ENCODE measurements at regions not wholly inside any gene's neighbourhood (a gene's known extent, or its start where the extent isn't known, plus 50 kb on each side); places are given as distances from the start of the nearest gene placed in this dataset.

- in situ Hi-C loops (cut with HindIII; ENCODE audit: low pct_unique_long_range_greater_than_20kb, low sequenced_read_pairs): no loop called here
- no peak for DNase-seq (ENCODE audit: low read depth, low spot score)
Observed at GRCh38 chr10:78724846-78725245, 343.9 kb upstream of the ZMIZ1 start.

- no peak for DNase-seq (ENCODE audit: low read depth, low spot score)
- in situ Hi-C loops (cut with HindIII; ENCODE audit: low pct_unique_long_range_greater_than_20kb, low sequenced_read_pairs): no loop called here
Observed at GRCh38 chr10:78726171-78726570, 342.6 kb upstream of the ZMIZ1 start.

GRCh38 chr10:78727251-78727650, 341.5 kb upstream of the ZMIZ1 start:
- no peak for DNase-seq (ENCODE audit: low read depth, low spot score)
- in situ Hi-C loops (cut with HindIII; ENCODE audit: low pct_unique_long_range_greater_than_20kb, low sequenced_read_pairs): no loop called here

GRCh38 chr10:78727728-78728127, 341.0 kb upstream of the ZMIZ1 start:
- no peak for DNase-seq (ENCODE audit: low read depth, low spot score)
- in situ Hi-C loops (cut with HindIII; ENCODE audit: low pct_unique_long_range_greater_than_20kb, low sequenced_read_pairs): no loop called here

- DNase-seq (ENCODE audit: low read depth, low spot score): no peak
- in situ Hi-C loops (cut with HindIII; ENCODE audit: low pct_unique_long_range_greater_than_20kb, low sequenced_read_pairs): no loop called here
Observed at GRCh38 chr10:78728176-78728575, 340.6 kb upstream of the ZMIZ1 start.

- in situ Hi-C loops (cut with HindIII; ENCODE audit: low pct_unique_long_range_greater_than_20kb, low sequenced_read_pairs): no loop called here
- no peak for DNase-seq (ENCODE audit: low read depth, low spot score)
Observed at GRCh38 chr10:78729366-78729765, 339.4 kb upstream of the ZMIZ1 start.

GRCh38 chr10:78729800-78730199, 339.0 kb upstream of the ZMIZ1 start:
- in situ Hi-C loops (cut with HindIII; ENCODE audit: low pct_unique_long_range_greater_than_20kb, low sequenced_read_pairs): no loop called here
- no peak for DNase-seq (ENCODE audit: low read depth, low spot score)

GRCh38 chr10:78730754-78731153, 338.0 kb upstream of the ZMIZ1 start:
- no peak for DNase-seq (ENCODE audit: low read depth, low spot score)
- in situ Hi-C loops (cut with HindIII; ENCODE audit: low pct_unique_long_range_greater_than_20kb, low sequenced_read_pairs): no loop called here

GRCh38 chr10:78731675-78732074, 337.1 kb upstream of the ZMIZ1 start:
- in situ Hi-C loops (cut with HindIII; ENCODE audit: low pct_unique_long_range_greater_than_20kb, low sequenced_read_pairs): no loop called here
- no peak for DNase-seq (ENCODE audit: low read depth, low spot score)

- in situ Hi-C loops (cut with HindIII; ENCODE audit: low pct_unique_long_range_greater_than_20kb, low sequenced_read_pairs): no loop called here
- no peak for DNase-seq (ENCODE audit: low read depth, low spot score)
Observed at GRCh38 chr10:78732381-78732780, 336.4 kb upstream of the ZMIZ1 start.

- in situ Hi-C loops (cut with HindIII; ENCODE audit: low pct_unique_long_range_greater_than_20kb, low sequenced_read_pairs): no loop called here
- no peak for DNase-seq (ENCODE audit: low read depth, low spot score)
Observed at GRCh38 chr10:78736926-78737630, 331.7 kb upstream of the ZMIZ1 start.

- in situ Hi-C loops (cut with HindIII; ENCODE audit: low pct_unique_long_range_greater_than_20kb, low sequenced_read_pairs): no loop called here
- no peak for DNase-seq (ENCODE audit: low read depth, low spot score)
Observed at GRCh38 chr10:78737883-78738856, 330.6 kb upstream of the ZMIZ1 start.

GRCh38 chr10:78738861-78739260, 329.9 kb upstream of the ZMIZ1 start:
- in situ Hi-C loops (cut with HindIII; ENCODE audit: low pct_unique_long_range_greater_than_20kb, low sequenced_read_pairs): no loop called here
- no peak for DNase-seq (ENCODE audit: low read depth, low spot score)

- in situ Hi-C loops (cut with HindIII; ENCODE audit: low pct_unique_long_range_greater_than_20kb, low sequenced_read_pairs): no loop called here
- DNase-seq (ENCODE audit: low read depth, low spot score): no peak
Observed at GRCh38 chr10:78739444-78740053, 329.2 kb upstream of the ZMIZ1 start.

GRCh38 chr10:78740976-78741915, 327.5 kb upstream of the ZMIZ1 start:
- in situ Hi-C loops (cut with HindIII; ENCODE audit: low pct_unique_long_range_greater_than_20kb, low sequenced_read_pairs): no loop called here
- DNase-seq (ENCODE audit: low read depth, low spot score): no peak

GRCh38 chr10:78742406-78742729, 326.4 kb upstream of the ZMIZ1 start:
- DNase-seq (ENCODE audit: low read depth, low spot score): no peak
- in situ Hi-C loops (cut with HindIII; ENCODE audit: low pct_unique_long_range_greater_than_20kb, low sequenced_read_pairs): no loop called here

GRCh38 chr10:78742730-78743615, 325.8 kb upstream of the ZMIZ1 start:
- DNase-seq (ENCODE audit: low read depth, low spot score): no peak
- in situ Hi-C loops (cut with HindIII; ENCODE audit: low pct_unique_long_range_greater_than_20kb, low sequenced_read_pairs): no loop called here
